GM19351 (cell line): ENCODE measurements at regions not wholly inside any gene's neighbourhood (a gene's known extent, or its start where the extent isn't known, plus 50 kb on each side); places are given as distances from the start of the nearest gene placed in this dataset.

Source experiments
- ATAC-seq: cut with Tn5 transposase; IDR thresholded peaks from one replicate; pipeline ENCODE4 v1.9.1; 2021; ENCODE audit warnings: mild to moderate bottlenecking, moderate library complexity; ENCODE audit not compliant: unreplicated experiment

DNA sequence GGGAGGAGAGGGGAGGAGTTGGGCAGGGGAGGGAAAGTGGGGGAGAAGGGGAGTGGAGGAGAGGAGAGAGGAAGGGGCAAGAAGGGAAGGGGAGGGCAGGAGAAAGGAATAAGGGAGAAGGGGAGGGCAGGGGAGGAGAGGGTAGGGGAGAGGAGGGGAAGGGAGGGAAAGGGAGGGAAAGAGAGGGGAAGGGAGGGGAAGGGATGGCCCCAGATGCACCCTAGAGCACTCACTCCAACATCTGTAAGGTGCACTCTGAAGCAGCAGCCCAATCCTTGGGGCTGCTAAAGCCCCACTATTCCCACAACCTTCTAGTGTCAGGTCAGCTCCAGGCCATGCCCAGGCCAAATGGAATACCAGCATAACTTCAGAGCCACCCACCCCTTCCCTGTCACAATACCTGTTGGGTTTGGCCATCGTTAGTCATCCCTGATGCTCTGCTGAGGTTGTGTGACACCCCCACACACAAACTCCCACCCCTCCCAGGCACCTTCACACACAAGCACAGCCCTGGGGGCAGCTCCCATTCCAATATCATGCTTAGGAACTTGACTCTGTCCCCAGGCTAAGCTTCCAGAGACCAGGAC lies 55.7 kb upstream of the PKDCC start:
- no peak for ATAC-seq

DNA sequence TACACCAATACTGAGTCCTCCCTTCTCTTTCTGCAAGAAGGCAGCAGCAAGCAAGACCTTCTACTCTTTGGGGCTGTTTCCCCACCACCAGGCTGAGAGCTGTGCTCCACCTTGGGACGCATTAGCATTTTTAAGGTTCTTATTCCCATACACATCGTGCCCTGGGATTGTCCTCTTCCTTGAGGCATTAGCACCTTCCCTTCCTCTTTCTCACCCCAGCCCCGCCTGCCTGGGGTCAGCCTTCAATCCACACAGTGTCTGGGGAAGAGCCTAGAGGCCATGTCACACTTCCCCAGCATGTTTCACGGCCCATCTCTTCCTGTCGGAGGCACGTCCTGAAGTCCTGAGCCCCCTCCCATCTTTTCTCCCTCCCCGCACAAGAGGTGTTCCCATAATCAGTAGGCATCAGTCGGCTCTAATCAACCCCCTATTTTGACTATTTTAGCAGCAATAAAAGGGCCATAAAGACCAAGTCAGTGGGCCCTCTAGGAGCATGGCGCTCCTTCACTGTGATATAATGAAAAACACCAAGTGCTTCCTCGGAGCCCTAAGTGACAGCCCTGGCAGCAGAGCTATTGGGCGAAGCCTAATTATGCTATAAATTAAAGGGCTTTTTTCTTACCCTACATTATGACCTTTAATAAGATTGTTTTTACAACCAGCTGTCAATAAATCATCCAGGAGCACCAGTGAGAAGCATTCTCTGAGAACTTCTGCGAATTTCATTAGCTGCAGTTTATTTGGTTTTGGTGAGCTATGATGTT lies 55.0 kb upstream of the PKDCC start:
- ATAC-seq = no peak

DNA sequence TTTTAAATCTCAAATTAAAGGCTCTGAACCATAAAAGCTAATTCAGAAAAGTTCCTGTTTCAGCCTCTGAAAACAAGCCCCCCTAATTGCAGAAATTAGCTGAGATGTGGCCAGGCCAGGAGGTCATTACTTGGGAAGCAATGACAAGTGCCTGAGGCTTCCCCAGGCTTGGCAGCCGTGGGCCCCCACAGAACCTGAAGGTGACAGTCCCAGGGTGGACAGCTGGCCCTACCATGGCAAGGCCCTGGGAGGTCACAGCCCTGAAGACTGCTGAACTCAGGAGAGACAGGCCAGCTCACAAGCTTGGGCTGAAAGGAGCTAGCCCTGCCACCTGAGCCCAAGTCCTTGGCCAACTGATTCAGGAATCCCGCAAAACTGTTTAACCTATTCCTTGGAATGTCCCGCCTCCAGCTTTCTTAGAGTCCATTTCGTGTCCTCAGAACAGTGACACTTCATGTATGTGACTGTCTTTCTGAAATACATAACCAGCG lies 54.3 kb upstream of the PKDCC start:
- ATAC-seq = no peak

DNA sequence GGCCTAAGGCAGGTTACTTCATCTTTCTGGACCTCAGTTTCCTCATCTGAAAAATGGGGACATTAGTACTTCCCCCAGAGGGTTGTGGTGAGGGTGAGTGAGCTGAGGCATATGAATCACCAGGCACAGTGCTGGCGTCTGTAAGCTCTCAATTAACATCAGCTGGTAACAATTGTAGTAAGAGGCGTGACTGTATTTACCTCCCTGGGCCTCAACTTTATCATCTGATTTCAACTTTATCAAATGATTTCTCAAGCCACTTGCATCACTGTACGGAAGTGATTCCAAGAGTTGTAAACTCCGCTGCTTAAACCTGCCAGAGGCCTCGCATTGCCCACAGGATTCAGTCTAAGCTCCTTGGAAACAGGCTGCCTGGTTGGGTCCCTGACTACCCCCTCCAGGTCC lies 53.6 kb upstream of the PKDCC start:
- no peak for ATAC-seq

DNA sequence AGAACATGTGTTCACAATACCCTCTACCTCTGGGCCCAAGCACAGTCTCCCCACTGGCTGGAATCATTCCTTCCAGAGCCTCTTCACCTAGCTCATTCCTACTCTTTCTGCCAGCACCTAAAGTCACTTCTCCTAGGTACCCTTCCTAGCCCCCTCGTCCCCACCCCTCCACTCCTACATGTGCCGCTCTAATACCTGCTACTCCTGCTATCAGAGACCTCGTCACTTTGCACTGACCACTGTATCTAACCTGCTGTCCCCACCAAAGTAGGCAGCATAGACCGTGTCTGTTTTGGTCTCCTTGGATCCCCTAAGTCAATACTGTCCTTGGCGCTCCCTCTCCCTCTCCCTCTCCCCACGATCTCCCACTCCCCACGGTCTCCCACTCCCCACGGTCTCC lies 53.2 kb upstream of the PKDCC start:
- ATAC-seq = no peak

DNA sequence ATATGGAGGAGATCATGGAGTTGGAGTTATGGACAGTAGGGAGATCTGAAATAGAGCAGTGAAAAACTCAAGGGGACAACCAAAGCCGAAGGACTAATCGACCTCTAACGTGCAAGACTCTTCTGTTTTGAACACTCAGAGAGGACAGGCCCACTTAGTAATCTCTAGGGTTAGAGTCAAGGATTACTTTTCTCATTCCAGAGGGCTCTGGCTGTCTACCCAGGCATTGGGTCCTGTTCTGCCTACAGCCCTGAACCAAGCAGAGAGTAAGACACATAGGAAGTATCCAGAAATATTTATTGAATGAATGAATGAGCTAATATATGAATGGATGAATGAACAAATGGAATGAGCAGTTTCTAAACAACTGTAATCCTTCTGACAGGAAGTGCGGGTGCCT lies 50.3 kb upstream of the PKDCC start:
- ATAC-seq = no peak
